Islet of Langerhans (tissue), 1 donor: ENCODE measurements at regions not wholly inside any gene's neighbourhood (a gene's known extent, or its start where the extent isn't known, plus 50 kb on each side); places are given as distances from the start of the nearest gene placed in this dataset.
A peak's percentile ranks its signal among the peaks of the same experiment; 100 is the strongest.
"Not testable (repeated sequence)": the region's sequence is repeated elsewhere in the genome, so short reads cannot be mapped to it uniquely, and the experiment has no call there.

Experiments
- FAIRE-seq: peaks from one replicate; lab custom pipeline; 2011; peaks lifted over from hg19 to GRCh38; lab: Jason Lieb, UNC

DNA sequence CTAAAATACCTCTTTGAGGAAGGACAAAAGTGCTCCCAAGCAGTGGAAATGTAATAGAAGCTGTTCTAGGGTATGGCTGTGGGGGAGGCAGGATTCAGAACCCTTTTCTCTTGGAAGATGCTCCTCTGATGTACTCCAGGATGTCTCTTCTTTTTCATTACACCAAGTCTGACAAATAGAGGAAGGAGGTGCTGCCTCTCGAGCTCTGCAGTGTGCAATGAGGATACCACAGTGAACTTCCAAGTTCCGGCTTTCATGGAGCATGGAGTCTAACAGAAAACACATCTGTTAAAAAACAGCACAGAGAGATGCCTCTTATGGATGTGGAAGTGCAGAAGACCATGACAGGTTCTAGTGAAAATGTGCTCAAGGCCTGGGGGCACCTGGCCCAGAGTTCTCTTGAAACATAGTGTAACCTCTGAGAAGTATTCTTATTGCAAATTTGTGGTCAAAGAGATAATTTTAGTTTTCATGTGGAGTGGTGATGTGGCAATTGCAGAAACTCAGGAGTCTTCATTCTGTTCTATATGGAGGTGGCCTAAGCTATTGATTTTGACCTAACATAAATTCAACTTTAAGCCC lies 362.0 kb upstream of the CITED2 start:
- FAIRE-seq, result no peak

DNA sequence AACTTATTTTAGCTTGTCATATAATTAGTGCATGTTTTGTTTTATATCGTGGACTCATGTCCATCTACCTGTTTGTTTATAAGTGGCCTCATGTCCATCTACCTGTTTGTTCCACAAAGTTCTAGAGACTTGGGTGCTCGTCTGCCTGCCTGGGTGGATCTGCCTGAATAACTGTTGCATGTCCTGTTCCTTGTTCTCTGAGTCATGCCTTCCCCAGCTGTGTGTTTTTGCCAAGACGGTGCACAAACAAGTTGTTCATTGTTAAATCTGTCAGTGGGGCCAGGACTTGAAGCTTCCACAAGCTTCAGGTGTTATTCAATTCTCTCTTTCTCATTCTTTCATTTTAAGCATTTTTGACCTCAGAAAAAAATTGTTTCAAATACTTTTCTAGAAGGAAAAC lies 358.0 kb upstream of the CITED2 start:
- no peak for FAIRE-seq

GRCh38 chr6:139730340-139730974 lies 356.0 kb upstream of the CITED2 start:
- FAIRE-seq, result no peak

GRCh38 chr6:139728876-139729427 lies 354.5 kb upstream of the CITED2 start:
- FAIRE-seq, result no peak

DNA sequence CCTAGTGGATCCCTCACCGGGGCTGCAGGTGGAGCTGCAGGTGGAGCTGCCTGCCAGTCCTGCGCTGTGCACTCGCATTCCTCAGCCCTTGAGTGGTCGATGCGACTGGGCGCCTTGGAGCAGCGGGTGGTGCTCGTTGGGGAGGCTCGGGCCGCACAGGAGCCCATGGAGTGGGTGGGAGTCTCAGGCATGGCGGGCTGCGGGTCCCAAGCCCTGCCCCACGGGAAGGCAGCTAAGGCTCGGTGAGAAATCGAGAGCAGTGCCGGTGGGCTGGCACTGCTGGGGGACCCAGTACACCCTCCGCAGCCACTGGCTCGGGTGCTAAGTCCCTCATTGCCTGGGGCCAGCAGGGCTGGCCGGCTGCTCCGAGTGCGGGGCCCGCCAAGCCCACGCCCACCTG lies 351.8 kb upstream of the CITED2 start:
- not testable (repeated sequence) for FAIRE-seq

- FAIRE-seq, result peak; percentile 97
These were observed 348.1 kb upstream of the CITED2 start for GRCh38 chr6:139722530-139722929.

DNA sequence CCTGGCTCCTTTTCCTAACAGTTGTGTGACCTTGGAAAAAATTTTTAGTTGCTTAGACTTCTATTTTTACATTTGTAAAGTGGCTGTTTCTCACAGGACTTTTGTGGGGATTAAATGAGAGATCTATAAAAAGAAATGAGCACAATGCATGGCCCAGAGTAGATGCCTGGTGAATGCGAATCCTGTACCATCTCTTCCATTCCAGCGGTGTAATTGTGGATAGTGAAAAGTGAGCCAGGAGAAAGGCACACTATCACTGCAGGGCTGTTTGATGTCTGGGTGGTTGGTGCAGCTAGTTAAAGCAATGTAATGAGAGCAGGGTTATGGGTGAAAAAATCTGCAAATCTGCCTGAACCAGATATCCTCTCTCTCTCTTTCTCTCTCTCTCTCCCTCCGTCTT lies 347.5 kb upstream of the CITED2 start:
- no peak for FAIRE-seq

- no peak for FAIRE-seq
These were observed 339.6 kb upstream of the CITED2 start for GRCh38 chr6:139713900-139714506.

DNA sequence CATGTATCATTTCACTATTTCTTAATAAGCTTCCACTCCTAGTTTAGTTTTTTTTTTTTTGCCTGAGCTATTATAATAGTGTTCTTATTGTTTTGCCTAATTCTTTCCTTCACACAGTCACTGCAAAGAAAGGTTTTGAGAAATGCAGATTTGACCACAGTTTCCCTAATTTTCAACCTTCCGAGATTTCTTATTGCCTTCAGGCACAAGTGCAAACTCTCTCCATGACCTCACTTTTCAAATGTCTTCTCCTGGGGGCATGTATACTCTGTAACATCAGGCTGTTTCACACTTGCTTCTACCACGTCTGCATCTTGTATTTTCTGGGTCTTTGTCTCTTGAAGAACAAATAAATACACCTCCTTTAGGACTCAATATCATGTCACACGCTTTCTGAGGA lies 339.0 kb upstream of the CITED2 start:
- FAIRE-seq, result no peak

GRCh38 chr6:139712830-139713229 lies 338.4 kb upstream of the CITED2 start:
- FAIRE-seq, result no peak

- FAIRE-seq, result no peak
These were observed 337.5 kb upstream of the CITED2 start for GRCh38 chr6:139711804-139712585.

DNA sequence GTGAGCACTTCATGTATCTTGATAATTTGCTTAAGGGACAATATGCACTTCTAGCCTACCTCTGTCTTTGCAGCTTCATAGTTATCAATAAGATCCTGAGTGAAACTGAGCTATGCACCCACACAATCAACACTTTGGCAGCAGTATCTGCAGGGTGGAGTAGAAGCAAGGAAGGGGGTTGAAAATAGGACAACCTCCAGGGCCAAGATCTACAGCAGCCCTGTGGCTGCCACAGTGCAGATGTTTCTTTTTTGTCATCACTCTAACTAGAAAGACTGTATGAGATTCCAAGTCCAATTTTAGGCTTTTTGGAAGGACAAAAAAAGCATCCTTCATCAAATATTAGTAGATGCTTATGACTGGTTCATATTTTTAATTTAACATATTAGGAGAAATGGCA lies 336.1 kb upstream of the CITED2 start:
- FAIRE-seq, result no peak

- FAIRE-seq, result no peak
These were observed 334.1 kb upstream of the CITED2 start for GRCh38 chr6:139708337-139709199.

DNA sequence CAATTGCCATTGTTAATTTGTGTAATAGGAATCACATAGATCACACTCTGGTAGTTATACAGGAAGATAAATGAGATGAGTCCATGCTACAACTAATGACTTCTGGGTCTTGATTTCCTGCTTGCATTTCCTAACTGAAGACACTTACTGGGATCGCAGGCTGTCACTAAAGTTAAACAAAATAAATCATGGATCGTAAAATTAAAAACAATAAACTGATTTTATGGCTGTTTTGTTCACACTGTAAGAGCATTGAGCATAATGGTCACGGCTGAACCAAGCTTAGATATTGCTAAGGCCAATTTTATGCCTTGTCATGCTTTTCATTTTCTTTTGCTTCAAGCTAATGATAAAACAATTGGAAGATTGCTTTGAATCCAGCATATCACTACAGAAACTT lies 332.5 kb upstream of the CITED2 start:
- FAIRE-seq, result no peak

DNA sequence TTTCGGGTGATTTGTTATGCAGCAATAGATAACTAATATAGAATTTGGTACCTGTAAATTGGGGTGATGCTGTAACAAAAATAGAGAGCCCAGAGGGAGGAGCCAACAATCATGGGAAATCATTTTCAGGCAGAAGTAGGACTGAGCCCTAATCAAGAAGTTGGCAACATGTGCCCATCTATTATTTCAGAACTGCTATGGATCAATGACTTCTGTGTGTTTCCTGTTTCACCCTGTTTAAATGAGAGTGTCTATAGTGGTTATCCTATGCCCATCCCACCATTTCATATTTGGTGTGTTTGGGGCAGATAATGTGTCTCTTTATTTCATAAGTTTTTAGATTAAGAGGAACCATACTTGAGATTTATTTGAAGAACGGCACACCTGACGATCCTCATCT lies 330.8 kb upstream of the CITED2 start:
- FAIRE-seq, result no peak

GRCh38 chr6:139703780-139704179 lies 329.3 kb upstream of the CITED2 start:
- no peak for FAIRE-seq

DNA sequence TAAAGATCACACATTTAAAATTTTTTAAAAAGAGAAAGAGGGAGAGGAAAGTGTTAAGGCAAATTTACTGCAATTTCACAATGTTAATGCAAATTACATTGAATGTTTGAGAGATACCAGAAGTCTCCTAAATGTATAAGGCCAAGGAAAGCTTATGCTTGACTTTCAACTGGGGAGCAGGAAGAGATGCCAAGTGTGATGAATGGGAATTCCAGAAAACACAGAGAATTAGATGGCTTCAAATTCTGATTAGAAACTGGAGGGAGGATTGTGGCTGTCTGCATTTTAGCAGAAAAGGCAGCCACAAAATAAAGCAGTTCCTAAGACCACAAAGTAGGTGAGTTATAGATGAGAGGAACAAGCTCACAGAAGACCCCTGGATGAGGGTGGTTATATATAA lies 328.3 kb upstream of the CITED2 start:
- no peak for FAIRE-seq

GRCh38 chr6:139701695-139702094 lies 327.2 kb upstream of the CITED2 start:
- no peak for FAIRE-seq

DNA sequence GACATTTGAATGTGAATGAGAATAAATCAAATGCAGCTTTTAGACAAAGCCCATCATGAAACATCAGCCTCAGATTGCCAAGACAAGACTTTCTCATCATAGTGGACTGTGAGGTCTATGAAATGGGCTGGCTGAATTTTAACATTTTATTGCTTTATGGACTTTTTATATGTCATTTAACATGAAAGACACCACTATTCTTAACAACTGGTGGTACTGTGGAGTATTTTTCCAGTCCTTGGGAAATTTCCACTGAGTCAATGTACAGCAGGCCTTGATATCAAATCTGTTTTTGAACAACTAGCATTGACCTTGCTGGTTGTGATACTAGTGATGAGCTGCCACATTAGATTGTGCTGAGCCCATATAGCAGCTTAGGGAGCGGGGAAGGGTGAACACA lies 326.6 kb upstream of the CITED2 start:
- no peak for FAIRE-seq

GRCh38 chr6:139699911-139700310 lies 325.5 kb upstream of the CITED2 start:
- no peak for FAIRE-seq

- FAIRE-seq, result no peak
These were observed 324.9 kb upstream of the CITED2 start for GRCh38 chr6:139699335-139699734.
